PC-9 (cell line): ENCODE measurements at regions not wholly inside any gene's neighbourhood (a gene's known extent, or its start where the extent isn't known, plus 50 kb on each side); places are given as distances from the start of the nearest gene placed in this dataset.

Experiments used
- CTCF ChIP-seq: fragments of 200-600 bp; sonication (generic); conservative IDR thresholded peaks from 2 replicates; pipeline ENCODE4 v1.6.1; 2017; ENCODE audit warnings: mixed run types, antibody characterized with exemption, mild to moderate bottlenecking, moderate library complexity
- EZH2 ChIP-seq: fragments of 200-600 bp; sonication (generic); IDR thresholded peaks from 2 replicates; pipeline ENCODE4 v1.8.0; 2017; ENCODE audit warnings: antibody characterized with exemption, low read depth

GRCh38 chr13:103605546-103606326 lies 539.5 kb upstream of the SLC10A2 start:
- no peak for TF ChIP-seq CTCF
- TF ChIP-seq EZH2 = no peak
